ENCODE measurements at regions not wholly inside any gene's neighbourhood (a gene's known extent, or its start where the extent isn't known, plus 50 kb on each side); places are given as distances from the start of the nearest gene placed in this dataset.

- Histone ChIP-seq H3K27me3 (ENCODE audit: control insufficient read depth in 3 of 3, insufficient read depth in 3 of 3, low read length in 2 of 3) (no peaks in the 10 kb centered on the region), H3K9ac (ENCODE audit: insufficient read depth in 1 of 2, low read length in 2 of 2) (no peak overlapping the region), H3K36me3 (ENCODE audit: control insufficient read depth in 4 of 4, insufficient read depth in 4 of 4, low read length in 4 of 4) (no peaks in the 10 kb centered on the region), H3K9me3 (ENCODE audit: control insufficient read depth in 4 of 4, insufficient read depth in 3 of 4, low read length in 3 of 4) (peaks cover 0 to 12% (median 5%) of the 10 kb centered on the region in 4 donors), H3K4me3 (no peak overlapping the region), H3K27ac (ENCODE audit: low read depth in 1 of 2, low read length in 1 of 2) (no peak overlapping the region), H3K4me1 (ENCODE audit: control insufficient read depth in 5 of 5, insufficient read depth in 5 of 5, low read length in 5 of 5) (peaks cover 0 to 4% (median 0%) of the 10 kb centered on the region in 5 donors)
- no peak for ATAC-seq (ENCODE audit: insufficient read depth, low FRiP score)
- no peak for TF ChIP-seq CTCF (IDR thresholded peaks at IDR 0.05; ENCODE audit: control extremely low read depth, extremely low read depth)
- no peak for DNase-seq
Observed at GRCh38 chr9:107852891-107853290, 363.3 kb upstream of the KLF4 start.

DNA sequence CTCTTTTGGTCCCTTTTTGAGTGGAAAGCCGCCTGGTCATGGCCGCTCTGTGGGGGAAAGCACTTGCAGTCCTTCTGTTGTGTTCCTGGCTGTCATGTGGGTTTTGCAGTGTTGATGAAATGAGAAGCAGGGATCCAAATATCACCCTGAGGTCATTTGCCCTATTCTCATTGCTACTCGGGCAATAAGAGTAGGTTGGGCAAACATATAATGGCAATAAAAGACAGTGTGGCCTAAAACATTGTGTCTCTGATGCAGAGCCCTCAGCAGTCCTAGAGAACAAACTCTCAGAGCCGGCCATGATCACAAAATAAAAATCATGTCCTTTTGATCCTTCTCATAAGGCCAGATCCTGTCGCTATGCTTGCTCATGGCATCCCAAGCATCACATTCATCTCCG, 361.1 kb upstream of the KLF4 start:
- Histone ChIP-seq H3K9ac (ENCODE audit: insufficient read depth in 1 of 2, low read length in 2 of 2) (no peak overlapping the region), H3K4me3 (no peak overlapping the region), H3K27me3 (ENCODE audit: control insufficient read depth in 3 of 3, insufficient read depth in 3 of 3, low read length in 2 of 3) (no peaks in the 10 kb centered on the region), H3K36me3 (ENCODE audit: control insufficient read depth in 4 of 4, insufficient read depth in 4 of 4, low read length in 4 of 4) (no peaks in the 10 kb centered on the region), H3K4me1 (ENCODE audit: control insufficient read depth in 5 of 5, insufficient read depth in 5 of 5, low read length in 5 of 5) (peaks cover 0 to 4% (median 0%) of the 10 kb centered on the region in 5 donors), H3K9me3 (ENCODE audit: control insufficient read depth in 4 of 4, insufficient read depth in 3 of 4, low read length in 3 of 4) (peaks cover 0 to 10% (median 5%) of the 10 kb centered on the region in 4 donors), H3K27ac (ENCODE audit: low read depth in 1 of 2, low read length in 1 of 2) (no peak overlapping the region)
- WGBS, 2 donors, result 92 to 94% methylated on average over 6 of the region's 6 CpGs
- ATAC-seq (ENCODE audit: insufficient read depth, low FRiP score) (no peak), DNase-seq (no peak)
- TF ChIP-seq CTCF (IDR thresholded peaks at IDR 0.05; ENCODE audit: control extremely low read depth, extremely low read depth), result no peak

- Histone ChIP-seq H3K9ac (ENCODE audit: insufficient read depth in 1 of 2, low read length in 2 of 2) (no peak overlapping the region), H3K27me3 (ENCODE audit: control insufficient read depth in 3 of 3, insufficient read depth in 3 of 3, low read length in 2 of 3) (no peaks in the 10 kb centered on the region), H3K36me3 (ENCODE audit: control insufficient read depth in 4 of 4, insufficient read depth in 4 of 4, low read length in 4 of 4) (no peaks in the 10 kb centered on the region), H3K9me3 (ENCODE audit: control insufficient read depth in 4 of 4, insufficient read depth in 3 of 4, low read length in 3 of 4) (peaks cover 0 to 4% (median 0%) of the 10 kb centered on the region in 4 donors), H3K4me1 (ENCODE audit: control insufficient read depth in 5 of 5, insufficient read depth in 5 of 5, low read length in 5 of 5) (peaks cover 0 to 4% (median 0%) of the 10 kb centered on the region in 5 donors), H3K27ac (ENCODE audit: low read depth in 1 of 2, low read length in 1 of 2) (no peak overlapping the region), H3K4me3 (no peak overlapping the region)
- ATAC-seq (ENCODE audit: insufficient read depth, low FRiP score) (no peak), DNase-seq (peak in 2 of 3 donors; percentile 39 to 80)
- TF ChIP-seq CTCF (IDR thresholded peaks at IDR 0.05; ENCODE audit: control extremely low read depth, extremely low read depth), result no peak
- WGBS, 2 donors, result 37 to 62% methylated on average over 6 of the region's 6 CpGs
Observed at GRCh38 chr9:107847978-107848964, 358.7 kb upstream of the KLF4 start.
